ENCODE measurements at regions not wholly inside any gene's neighbourhood (a gene's known extent, or its start where the extent isn't known, plus 50 kb on each side); places are given as distances from the start of the nearest gene placed in this dataset.

DNA sequence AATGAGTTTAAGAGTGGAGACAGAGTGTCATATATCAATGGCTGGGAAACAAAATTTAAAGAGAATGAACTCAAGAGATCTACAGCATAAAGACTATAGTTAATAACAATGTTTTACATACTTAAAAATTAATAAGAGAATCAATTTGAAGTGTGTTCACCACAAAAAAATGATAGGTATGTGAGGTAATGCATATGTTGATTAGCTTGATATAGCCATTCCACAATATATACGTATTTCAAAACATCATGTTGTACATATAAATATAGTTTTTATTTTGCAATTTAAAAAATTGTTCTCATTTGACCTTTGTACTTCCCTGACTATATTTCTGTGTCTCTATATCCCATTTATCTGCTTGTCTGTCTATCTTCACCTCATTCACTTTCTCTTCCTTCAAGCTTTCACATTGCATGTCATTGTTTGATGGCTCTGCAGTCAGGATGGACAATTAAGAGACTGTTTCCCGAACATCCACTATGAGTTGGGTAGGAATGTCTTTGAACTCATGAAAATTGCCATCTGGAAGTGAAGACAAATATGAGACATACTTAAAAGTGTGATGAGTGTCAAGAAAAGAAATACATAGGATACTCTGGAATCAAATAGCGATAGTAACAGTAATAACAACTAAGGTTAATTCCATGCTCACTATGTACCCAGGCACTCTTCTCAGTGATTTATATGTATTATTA, 359.9 kb upstream of the ACTBL2 start:
- TF ChIP-seq SPI1 (IDR thresholded peaks at IDR 0.05; ENCODE audit: low read depth, low read length) (no peak), POLR2A (IDR thresholded peaks at IDR 0.05; ENCODE audit: low read depth, low read length) (no peak), POLR2AphosphoS5 (IDR thresholded peaks at IDR 0.05; ENCODE audit: low read depth, low read length) (no peak), TAF1 (IDR thresholded peaks at IDR 0.05; ENCODE audit: low read depth, low read length) (no peak), POU2F2 (IDR thresholded peaks at IDR 0.05; ENCODE audit: low read depth, low read length) (no peak)
